Epithelial cell of proximal tubule (primary cell): ENCODE measurements at regions not wholly inside any gene's neighbourhood (a gene's known extent, or its start where the extent isn't known, plus 50 kb on each side); places are given as distances from the start of the nearest gene placed in this dataset.

Experiments used
- DNase-seq: peaks from one replicate; pipeline ENCODE4 v3.0.0-alpha.2; 2011; ENCODE audit warnings: low read depth
- H3K4me3 ChIP-seq: 2 replicates; pipeline ENCODE4 v1.5.1; 2011; ENCODE audit warnings: low read depth, mild to moderate bottlenecking, low read length
- TF ChIP-seq, protein P1 (sequence below): conservative IDR thresholded peaks from 2 replicates; pipeline ENCODE4 v1.5.1; 2012; ENCODE audit warnings: low read depth, mild to moderate bottlenecking, low read length

DNA sequence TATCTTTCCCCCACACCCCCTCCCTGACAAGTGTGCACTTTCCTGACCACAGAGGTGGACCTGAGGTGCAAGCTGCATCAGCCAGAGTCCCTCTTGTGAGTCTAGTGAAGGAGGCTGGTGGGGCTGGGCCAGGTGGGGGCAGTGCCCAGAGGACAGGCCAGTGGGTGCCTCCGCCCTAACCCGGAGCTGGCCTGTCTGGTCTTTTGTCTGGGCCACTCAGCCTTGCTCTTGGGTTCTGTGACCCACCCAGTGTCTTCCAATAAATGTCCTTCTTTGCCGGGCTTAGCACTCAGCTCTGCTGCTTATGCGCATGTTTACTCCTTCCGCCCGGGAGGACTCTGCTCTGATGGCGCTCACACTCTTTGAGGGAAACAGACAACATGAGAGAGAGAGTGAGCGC is 526.2 kb downstream of the TBC1D22A start:
- TF ChIP-seq, protein P1, sequence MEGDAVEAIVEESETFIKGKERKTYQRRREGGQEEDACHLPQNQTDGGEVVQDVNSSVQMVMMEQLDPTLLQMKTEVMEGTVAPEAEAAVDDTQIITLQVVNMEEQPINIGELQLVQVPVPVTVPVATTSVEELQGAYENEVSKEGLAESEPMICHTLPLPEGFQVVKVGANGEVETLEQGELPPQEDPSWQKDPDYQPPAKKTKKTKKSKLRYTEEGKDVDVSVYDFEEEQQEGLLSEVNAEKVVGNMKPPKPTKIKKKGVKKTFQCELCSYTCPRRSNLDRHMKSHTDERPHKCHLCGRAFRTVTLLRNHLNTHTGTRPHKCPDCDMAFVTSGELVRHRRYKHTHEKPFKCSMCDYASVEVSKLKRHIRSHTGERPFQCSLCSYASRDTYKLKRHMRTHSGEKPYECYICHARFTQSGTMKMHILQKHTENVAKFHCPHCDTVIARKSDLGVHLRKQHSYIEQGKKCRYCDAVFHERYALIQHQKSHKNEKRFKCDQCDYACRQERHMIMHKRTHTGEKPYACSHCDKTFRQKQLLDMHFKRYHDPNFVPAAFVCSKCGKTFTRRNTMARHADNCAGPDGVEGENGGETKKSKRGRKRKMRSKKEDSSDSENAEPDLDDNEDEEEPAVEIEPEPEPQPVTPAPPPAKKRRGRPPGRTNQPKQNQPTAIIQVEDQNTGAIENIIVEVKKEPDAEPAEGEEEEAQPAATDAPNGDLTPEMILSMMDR: no peak
- no peak overlapping the region for H3K4me3 ChIP-seq
- DNase-seq: no peak

DNA sequence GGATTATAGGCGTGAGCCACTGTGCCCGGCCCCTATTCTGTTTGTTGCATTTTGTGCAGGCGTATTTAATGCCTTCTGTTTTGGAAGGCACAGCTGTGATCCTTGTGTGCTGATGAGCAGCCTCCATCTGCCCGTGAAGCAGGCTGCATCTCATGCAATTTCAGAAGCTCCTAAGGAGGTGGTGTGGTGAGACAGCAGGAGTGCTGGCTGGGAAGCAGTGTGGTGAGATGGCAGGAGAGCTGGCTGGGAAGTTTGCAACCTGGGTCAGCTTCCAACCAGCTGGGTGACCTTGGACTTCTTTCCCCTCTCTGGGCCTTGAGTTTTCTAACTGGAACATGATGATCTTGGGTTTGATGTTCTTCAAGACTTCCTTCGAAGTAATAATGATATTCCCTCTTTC is 525.1 kb downstream of the TBC1D22A start:
- TF ChIP-seq, protein P1: no peak
- no peak overlapping the region for H3K4me3 ChIP-seq
- DNase-seq: no peak

DNA sequence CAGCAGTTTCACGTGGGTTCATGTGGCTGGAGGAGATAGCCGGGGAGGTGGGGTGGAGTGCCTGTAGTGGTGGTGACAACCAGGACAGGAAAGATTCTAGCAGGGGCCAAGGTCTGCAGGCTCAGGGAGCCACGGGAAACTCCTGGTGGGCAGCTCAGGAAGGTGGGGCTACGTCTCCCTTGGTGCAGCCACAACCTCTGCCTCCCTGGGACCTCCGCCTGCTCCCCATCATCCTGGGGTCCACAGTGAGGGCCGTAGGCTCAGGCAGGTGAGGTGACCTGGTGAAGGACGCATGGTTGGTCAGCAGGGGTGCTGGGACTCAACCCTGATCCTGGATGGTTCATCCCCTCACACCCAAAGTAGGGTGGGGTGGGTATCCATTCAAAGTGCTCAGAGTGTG is 524.1 kb downstream of the TBC1D22A start:
- TF ChIP-seq, protein P1: no peak
- DNase-seq: no peak
- no peak overlapping the region for H3K4me3 ChIP-seq

DNA sequence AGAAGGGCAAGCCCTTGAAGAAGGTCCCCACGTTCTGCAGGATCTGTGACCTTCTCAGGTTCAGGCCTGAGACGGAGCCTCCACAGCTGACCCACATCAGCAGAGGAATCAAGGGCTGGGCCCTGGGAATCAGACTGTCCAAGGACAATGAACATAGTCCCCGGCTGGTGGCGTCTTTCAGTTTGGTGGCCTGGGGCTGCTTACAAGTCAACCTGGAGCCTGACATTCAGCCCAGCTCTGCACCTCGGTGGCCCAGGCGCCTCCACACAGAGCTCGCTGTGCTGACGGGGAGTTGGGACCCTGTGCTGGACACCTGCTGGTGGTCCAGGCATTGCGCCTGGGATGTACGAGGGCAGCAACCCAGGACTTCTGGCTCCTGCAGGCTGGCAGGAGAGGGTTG is 523.5 kb downstream of the TBC1D22A start:
- no peak for DNase-seq
- TF ChIP-seq, protein P1: no peak
- H3K4me3 ChIP-seq: no peak overlapping the region

DNA sequence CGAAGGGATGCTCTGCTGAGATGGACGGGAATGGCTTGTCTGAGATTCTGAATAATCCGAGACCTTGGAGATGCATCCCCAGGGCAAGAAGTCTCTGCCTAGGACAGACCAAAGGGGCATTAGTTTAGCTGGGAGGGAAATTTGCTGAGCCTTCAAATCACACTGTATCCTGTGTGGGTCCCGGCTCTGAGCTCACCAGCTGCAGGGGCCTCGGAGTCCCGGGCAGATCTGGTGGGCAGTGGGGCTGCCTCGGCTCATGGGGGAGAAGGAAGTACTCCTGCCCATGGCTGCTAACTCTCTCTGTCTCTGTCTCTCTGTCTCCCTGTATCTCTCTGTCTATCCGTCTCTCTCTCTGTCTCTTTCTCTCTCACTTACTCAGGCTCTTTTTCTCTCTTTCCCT is 522.4 kb downstream of the TBC1D22A start:
- no peak for DNase-seq
- no peak overlapping the region for H3K4me3 ChIP-seq
- TF ChIP-seq, protein P1: no peak

DNA sequence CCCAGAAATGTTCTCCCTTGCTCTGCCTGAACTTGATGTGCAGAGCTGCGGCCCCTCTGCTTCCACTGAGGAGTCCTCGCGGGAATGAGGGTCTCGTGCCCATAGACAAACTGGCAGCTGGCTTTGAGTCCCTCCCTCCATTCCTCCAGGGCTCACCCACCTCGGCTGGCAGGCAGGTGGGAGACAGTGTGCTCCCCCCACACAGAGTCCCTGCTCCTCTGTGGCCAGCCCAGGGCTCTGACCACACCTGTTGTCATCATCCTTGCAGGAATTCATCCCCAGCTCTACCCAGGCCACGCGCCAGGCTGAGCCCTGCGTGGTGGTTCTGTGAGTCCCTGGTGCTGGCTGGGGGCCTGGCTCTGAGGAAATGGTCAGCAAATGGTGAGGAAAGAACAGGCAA is 521.9 kb downstream of the TBC1D22A start:
- no peak overlapping the region for H3K4me3 ChIP-seq
- DNase-seq: no peak
- TF ChIP-seq, protein P1: no peak

DNA sequence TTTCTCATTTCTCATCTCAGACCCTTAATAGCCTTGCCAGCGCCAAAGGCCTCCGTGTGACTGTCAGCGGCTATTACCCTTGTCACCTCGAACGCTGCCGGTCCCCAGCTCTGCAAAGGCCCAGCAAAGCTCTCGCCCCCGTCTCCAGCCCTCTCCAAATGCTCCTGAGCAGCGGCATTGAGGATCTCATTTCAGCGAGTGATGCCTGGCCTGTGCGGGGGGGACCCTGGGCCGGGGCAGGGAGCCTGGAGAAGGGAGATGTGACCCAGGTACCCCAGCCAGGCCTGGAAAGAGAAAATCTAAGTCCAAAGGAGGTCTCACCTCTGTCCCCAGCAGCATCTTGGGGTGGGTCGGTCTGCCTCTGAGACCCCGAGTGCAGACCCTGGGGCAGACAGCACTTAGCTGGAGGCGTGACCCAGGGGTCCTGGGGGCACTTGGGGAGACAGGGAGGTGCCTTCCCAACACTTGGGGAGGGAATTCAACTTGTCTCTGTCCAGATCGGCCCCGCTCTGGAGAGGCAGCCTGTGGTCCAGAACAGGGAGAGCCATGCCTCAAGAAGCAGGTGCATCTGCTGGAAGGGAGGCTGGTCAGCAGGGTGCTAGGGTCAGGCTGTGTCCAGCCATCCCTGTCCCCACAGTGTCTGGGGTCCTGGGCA is 521.3 kb downstream of the TBC1D22A start:
- DNase-seq: no peak
- TF ChIP-seq, protein P1: no peak
- H3K4me3 ChIP-seq: no peak overlapping the region
